Gastrocnemius medialis (tissue), 4 donors: ENCODE measurements at regions not wholly inside any gene's neighbourhood (a gene's known extent, or its start where the extent isn't known, plus 50 kb on each side); places are given as distances from the start of the nearest gene placed in this dataset.

Experiments used
- ATAC-seq, 2 donors: fragments of 150-250 bp; one replicate each; pipeline ENCODE4 v1.9.1; 2016
- DNase-seq, 2 donors: peaks; one replicate each; pipeline ENCODE4 v3.0.0-alpha.2; 2019
- H3K27ac ChIP-seq, 4 donors: fragments of 200-600 bp; sonication (generic); 1 replicate in 1 of 4; 2 replicates in 3 of 4; pipeline ENCODE4 v1.5.1; 2016 to 2018; ENCODE audit warnings: mild to moderate bottlenecking in 2 of 4, moderate library complexity in 1 of 4
- H3K27me3 ChIP-seq, 3 donors: fragments of 200-600 bp; sonication (generic) in 2 of 3; 1 replicate in 1 of 3; 2 replicates in 2 of 3; pipeline versions ENCODE4 v1.5.1 to v1.6.0; 2016 to 2019; ENCODE audit warnings: mild to moderate bottlenecking in 1 of 3, moderate library complexity in 1 of 3
- H3K36me3 ChIP-seq, 2 donors: fragments of 200-600 bp; sonication (generic) in 1 of 2; one replicate each; pipeline ENCODE4 v1.5.1; 2017 to 2018
- H3K4me1 ChIP-seq, 2 donors: fragments of 200-600 bp; sonication (generic) in 1 of 2; one replicate each; pipeline ENCODE4 v1.5.1; 2016 to 2017; ENCODE audit warnings: mild to moderate bottlenecking in 2 of 2
- H3K4me3 ChIP-seq, 4 donors: fragments of 200-600 bp; sonication (generic) in 3 of 4; 1 replicate in 1 of 4; 2 replicates in 3 of 4; pipeline ENCODE4 v1.5.1; 2016 to 2019; ENCODE audit warnings: mild to moderate bottlenecking in 2 of 4
- H3K9me3 ChIP-seq, 3 donors: fragments of 200-600 bp; sonication (generic) in 2 of 3; 1 replicate in 1 of 3; 2 replicates in 2 of 3; pipeline ENCODE4 v1.5.1; 2016 to 2019
- POLR2A ChIP-seq, 2 donors: fragments of 450-650 bp; IDR thresholded peaks; one replicate each; pipeline ENCODE4 v1.6.1; 2017; ENCODE audit warnings: antibody characterized with exemption in 2 of 2, mild to moderate bottlenecking in 2 of 2, moderate library complexity in 2 of 2
- in situ Hi-C, 4 donors: fragments of 200-750 bp; cut with MboI; loops; one replicate each; pipeline versions ENCODE4 v1.15.0 to v1.8.0; 2017; ENCODE audit warnings: low sequenced_read_pairs in 4 of 4
- intact Hi-C: fragments of 100-400 bp; cut with DNase I; formaldehyde crosslinking; loops from one replicate; pipeline ENCODE4 v1.15.1; 2023; ENCODE audit warnings: low total_unique reads
- TF ChIP-seq, protein P1 (sequence below), 5 experiments: fragments of 450-650 bp in 3 of 5; fragments of 200-600 bp in 2 of 5; sonication (generic) in 2 of 5; IDR thresholded peaks in 4 of 5; conservative IDR thresholded peaks in 1 of 5; 1 replicate in 4 of 5; 2 replicates in 1 of 5; pipeline ENCODE4 v1.5.1; 2016 to 2019; ENCODE audit warnings: antibody characterized with exemption in 5 of 5, mild to moderate bottlenecking in 3 of 5, moderate library complexity in 3 of 5

DNA sequence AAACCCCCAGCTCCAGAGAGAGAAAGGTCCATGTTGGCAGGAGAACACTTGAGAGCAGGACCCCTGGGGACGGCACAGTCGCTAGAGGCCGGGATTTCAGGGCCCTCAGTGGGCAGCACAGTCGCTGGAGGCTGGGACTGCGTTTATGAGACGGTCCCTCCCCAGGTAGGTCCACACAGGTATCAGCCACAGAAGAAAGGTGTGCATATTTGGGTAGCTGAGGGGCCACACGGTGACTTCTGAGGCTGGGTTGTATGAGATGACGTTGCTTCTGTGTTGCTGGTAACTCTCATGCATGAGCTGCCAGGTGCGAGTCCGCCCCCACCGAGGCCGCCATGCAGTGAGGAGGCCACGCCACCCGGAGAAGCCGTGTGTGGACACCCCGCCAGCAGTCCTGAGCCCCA lies 56.9 kb upstream of the PPP2R2D start:
- in situ Hi-C loops (no loop called here), intact Hi-C loops (no loop called here)
- no peaks in the 10 kb centered on the region for H3K36me3 ChIP-seq
- TF ChIP-seq, protein P1, sequence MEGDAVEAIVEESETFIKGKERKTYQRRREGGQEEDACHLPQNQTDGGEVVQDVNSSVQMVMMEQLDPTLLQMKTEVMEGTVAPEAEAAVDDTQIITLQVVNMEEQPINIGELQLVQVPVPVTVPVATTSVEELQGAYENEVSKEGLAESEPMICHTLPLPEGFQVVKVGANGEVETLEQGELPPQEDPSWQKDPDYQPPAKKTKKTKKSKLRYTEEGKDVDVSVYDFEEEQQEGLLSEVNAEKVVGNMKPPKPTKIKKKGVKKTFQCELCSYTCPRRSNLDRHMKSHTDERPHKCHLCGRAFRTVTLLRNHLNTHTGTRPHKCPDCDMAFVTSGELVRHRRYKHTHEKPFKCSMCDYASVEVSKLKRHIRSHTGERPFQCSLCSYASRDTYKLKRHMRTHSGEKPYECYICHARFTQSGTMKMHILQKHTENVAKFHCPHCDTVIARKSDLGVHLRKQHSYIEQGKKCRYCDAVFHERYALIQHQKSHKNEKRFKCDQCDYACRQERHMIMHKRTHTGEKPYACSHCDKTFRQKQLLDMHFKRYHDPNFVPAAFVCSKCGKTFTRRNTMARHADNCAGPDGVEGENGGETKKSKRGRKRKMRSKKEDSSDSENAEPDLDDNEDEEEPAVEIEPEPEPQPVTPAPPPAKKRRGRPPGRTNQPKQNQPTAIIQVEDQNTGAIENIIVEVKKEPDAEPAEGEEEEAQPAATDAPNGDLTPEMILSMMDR (IDR thresholded peaks at IDR 0.05 in 4 of 5, conservative IDR thresholded peaks at IDR 0.05 in 1 of 5) = no peak
- no peak for TF ChIP-seq POLR2A (IDR thresholded peaks at IDR 0.05)
- ATAC-seq (no peak), DNase-seq (no peak)
- no peak overlapping the region for H3K27ac ChIP-seq
- H3K9me3 ChIP-seq = no peaks in the 10 kb centered on the region
- no peaks in the 10 kb centered on the region for H3K4me1 ChIP-seq
- H3K4me3 ChIP-seq = no peak overlapping the region
- peaks cover 0 to 5% (median 0%) of the 10 kb centered on the region in 3 donors for H3K27me3 ChIP-seq

DNA sequence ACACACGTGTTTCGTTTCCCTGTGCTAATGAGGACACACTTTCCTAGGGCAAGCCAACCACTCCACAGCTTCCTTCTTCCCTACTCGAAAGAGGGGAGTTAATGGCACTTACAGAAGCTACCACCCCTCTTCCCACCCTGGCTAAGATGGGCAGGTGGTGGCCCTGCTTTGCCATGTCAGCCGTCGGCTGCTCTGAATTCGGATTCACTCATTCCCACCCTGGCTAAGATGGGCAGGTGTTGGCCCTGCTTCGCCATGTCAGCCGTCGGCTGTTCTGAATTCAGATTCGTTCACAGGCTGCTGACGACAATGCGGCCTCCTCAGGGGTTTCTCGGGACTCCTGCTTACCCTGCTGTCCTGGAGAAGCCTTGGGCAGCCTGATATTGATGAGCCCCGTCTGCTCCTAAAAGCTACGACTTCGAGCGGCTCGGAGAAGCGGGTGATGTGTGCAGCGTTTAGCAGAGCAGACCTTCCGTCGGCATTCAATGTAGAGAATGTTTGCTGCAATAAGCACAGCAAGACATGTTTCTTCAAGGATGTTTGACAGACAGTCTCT lies 56.2 kb upstream of the PPP2R2D start:
- in situ Hi-C loops = no loop called here
- Histone ChIP-seq H3K36me3 (no peaks in the 10 kb centered on the region), H3K9me3 (no peaks in the 10 kb centered on the region), H3K27me3 (peaks cover 0 to 5% (median 0%) of the 10 kb centered on the region in 3 donors), H3K4me3 (no peak overlapping the region), H3K4me1 (no peaks in the 10 kb centered on the region), H3K27ac (no peak overlapping the region)
- DNase-seq = no peak
- TF ChIP-seq POLR2A (IDR thresholded peaks at IDR 0.05) = no peak
- TF ChIP-seq, protein P1 (IDR thresholded peaks at IDR 0.05 in 4 of 5, conservative IDR thresholded peaks at IDR 0.05 in 1 of 5) = no peak
- ATAC-seq = no peak
- intact Hi-C loops = no loop called here

DNA sequence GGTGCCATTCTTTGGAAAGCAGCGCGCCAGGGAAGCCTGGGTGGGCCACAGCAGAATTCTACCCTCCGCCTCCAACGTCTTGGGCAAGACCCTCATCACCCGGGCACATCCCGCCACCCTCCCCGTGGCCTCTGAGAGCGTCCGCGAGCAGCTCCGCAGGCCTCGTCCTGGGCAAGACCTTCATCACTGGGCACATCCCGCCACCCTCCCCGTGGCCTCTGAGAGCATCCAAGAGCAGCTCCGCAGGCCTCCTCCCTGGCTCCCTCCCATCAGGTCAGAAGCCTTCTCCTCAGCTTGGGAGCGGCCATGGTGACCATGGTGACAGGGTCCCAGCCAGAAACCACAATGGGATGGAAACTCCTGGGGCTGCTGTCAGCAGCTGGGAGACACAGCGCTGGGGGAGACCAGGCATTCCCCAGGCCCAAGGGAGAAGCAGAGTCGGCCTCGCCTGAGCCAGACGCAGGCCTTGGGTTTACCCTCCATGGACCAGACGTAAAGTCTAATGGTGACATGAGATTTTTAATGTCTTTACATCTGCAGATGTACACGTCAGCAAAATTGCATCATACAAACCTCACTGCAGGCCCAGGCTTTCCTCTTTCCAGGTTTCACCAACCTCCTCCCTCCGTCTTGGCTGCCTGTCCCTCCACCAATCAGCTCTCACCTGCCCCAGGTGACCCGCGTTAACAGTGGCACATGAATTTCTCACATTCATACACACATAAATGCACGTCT lies 55.1 kb upstream of the PPP2R2D start:
- intact Hi-C loops = no loop called here
- no peak for DNase-seq
- no peak overlapping the region for H3K27ac ChIP-seq
- no peaks in the 10 kb centered on the region for H3K4me1 ChIP-seq
- H3K4me3 ChIP-seq = no peak overlapping the region
- H3K9me3 ChIP-seq = no peaks in the 10 kb centered on the region
- H3K27me3 ChIP-seq = peaks cover 0 to 5% (median 0%) of the 10 kb centered on the region in 3 donors
- no peaks in the 10 kb centered on the region for H3K36me3 ChIP-seq
- TF ChIP-seq, protein P1 (IDR thresholded peaks at IDR 0.05 in 4 of 5, conservative IDR thresholded peaks at IDR 0.05 in 1 of 5) = no peak
- TF ChIP-seq POLR2A (IDR thresholded peaks at IDR 0.05) = no peak
- ATAC-seq = no peak
- in situ Hi-C loops = no loop called here

DNA sequence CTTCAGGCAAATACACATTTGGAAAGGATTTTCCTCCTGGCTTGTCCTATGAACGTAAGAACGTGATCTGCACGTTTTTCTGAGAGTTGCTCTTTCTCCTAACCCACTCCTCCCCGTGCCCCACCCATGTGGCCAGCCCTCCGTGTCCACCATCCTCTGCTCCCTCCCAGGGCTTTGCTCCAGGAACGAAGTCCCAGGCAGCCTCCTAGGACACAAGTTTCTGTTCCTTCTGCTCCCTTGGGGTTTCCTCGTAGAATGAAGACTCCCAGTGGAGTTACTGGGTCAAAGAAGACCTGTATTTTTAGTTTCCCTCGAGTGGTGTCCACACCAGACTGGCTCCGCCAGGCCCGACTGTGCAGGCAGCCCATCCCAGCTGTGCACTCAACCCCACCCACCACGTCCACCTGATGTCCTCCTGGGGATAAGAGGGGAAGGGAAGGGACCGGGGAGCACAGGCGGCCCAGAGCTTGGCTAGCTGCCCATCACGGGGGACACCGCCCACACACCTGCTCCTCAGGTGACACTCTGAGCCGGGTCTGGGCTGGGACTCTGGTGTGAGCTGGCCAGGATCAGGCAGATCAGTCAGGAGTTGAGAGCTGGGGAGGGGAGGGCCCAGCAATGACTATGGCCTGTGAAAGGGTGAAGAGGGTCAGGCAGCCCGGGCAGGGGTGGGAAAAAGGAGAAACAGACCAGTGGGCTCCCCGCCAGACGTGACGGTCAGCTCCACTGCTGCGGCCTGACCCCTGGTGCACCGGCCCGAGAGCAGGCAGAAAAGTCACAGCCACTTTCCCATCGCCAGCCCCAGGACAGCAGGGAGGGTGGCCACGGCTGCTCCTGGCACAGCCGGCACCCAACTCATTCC lies 54.3 kb upstream of the PPP2R2D start:
- Histone ChIP-seq H3K4me3 (no peak overlapping the region), H3K4me1 (no peaks in the 10 kb centered on the region), H3K27me3 (peaks cover 0 to 5% (median 0%) of the 10 kb centered on the region in 3 donors), H3K9me3 (no peaks in the 10 kb centered on the region), H3K27ac (no peak overlapping the region), H3K36me3 (no peaks in the 10 kb centered on the region)
- intact Hi-C loops = no loop called here
- DNase-seq (no peak), ATAC-seq (no peak)
- TF ChIP-seq, protein P1 (IDR thresholded peaks at IDR 0.05 in 4 of 5, conservative IDR thresholded peaks at IDR 0.05 in 1 of 5) = no peak
- no peak for TF ChIP-seq POLR2A (IDR thresholded peaks at IDR 0.05)
- in situ Hi-C loops = no loop called here
